GM21619 (cell line): ENCODE measurements at regions not wholly inside any gene's neighbourhood (a gene's known extent, or its start where the extent isn't known, plus 50 kb on each side); places are given as distances from the start of the nearest gene placed in this dataset.
"Not testable (repeated sequence)": the region's sequence is repeated elsewhere in the genome, so short reads cannot be mapped to it uniquely, and the experiment has no call there.

Source experiments
- ATAC-seq: cut with Tn5 transposase; IDR thresholded peaks from one replicate; pipeline ENCODE4 v1.9.1; 2021; ENCODE audit not compliant: unreplicated experiment

DNA sequence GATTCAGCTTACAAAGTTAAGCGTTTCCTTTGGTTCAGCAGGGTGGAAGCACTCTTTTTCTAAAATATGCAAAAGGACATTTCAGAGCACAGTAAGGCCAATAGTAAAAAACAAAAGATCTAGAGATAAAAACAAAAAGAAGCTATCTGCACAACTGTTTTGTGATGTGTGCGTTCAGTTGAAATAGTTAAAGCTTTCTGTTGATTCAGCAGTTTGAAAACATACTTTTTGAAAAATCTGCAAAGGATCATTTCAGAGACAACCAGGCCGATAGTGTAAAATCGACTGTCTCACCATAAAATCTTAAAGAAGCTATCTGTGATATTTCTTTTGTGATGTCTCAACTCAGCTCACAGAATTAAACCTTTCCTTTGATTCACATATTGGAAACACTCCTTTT, 300.0 kb upstream of the ALG10B start:
- ATAC-seq = no peak

DNA sequence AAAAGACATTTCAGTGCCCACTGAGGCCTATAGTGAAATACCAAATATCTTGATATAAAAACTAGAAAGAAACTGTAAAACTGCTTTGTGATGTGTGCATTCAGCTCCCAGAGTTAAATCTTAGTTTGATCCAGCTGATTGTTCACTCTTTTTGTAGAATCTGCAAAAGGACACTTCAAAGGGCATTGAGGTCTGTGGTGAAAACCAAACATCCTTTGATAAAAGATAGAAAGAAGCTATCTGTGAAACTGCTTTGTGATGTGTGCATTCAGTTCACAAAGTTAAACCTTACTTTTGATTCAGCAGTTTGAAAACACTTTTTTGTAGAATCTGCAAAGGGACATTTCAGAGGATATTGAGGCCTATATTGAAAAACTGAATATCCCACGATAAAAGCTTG, 290.7 kb upstream of the ALG10B start:
- ATAC-seq = no peak

DNA sequence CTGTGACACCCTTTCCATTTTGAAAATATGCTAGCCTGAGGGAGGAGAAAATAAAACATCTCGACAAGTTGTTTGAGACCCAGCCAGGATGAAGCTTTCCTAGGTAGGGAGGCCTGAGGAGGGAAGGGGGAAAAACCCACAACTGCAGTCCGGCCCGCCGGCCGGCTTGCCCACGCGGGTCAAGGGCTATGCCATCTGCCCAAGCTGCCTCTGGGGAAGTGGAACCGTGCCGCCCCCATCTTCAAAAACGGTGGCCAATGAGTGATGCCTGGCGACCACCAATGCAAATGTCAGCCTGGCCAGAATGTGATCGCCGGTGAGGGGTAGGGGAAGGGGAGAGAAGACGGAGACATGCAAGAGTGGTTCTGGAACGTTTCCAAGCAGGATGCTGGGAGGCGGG, 263.5 kb upstream of the ALG10B start:
- no peak for ATAC-seq

DNA sequence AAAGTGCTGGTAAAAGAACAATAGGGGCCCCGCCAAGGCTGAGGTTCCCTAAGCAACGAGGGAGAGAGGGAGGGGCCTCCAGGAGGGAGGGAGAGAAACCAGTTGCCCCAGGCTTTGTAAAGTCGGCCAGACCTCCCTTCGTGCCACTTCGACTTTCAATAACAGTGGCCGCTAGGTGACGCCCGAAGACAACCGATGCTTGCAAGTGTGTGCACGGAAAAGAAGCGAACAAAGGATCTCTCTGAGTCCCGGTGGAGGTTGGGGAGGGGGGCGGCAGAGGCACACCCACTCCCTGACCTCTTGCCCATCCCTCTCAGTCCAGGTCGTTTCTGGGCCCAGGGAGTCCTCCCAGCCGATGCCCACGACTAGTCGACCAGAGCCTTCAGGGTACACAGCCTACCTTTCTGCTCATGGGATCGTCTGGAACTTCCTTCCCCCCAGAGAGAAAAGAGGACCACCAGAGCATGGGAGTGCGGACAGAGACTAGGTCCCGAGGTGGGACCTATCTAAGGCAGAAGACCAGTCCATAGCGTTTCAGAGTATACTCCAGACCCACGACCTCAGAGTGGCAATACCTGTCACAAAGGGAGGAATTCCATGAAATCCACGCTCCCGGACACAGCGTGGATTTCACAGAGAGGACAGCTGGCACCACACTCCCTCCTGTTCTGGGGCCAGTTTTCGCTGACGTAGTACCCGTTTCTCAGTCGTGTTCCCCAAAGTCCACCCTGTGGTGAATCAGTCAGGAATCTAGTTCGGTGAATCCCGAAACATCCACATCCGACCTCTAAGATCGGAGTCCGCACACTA, 262.7 kb upstream of the ALG10B start:
- no peak for ATAC-seq

DNA sequence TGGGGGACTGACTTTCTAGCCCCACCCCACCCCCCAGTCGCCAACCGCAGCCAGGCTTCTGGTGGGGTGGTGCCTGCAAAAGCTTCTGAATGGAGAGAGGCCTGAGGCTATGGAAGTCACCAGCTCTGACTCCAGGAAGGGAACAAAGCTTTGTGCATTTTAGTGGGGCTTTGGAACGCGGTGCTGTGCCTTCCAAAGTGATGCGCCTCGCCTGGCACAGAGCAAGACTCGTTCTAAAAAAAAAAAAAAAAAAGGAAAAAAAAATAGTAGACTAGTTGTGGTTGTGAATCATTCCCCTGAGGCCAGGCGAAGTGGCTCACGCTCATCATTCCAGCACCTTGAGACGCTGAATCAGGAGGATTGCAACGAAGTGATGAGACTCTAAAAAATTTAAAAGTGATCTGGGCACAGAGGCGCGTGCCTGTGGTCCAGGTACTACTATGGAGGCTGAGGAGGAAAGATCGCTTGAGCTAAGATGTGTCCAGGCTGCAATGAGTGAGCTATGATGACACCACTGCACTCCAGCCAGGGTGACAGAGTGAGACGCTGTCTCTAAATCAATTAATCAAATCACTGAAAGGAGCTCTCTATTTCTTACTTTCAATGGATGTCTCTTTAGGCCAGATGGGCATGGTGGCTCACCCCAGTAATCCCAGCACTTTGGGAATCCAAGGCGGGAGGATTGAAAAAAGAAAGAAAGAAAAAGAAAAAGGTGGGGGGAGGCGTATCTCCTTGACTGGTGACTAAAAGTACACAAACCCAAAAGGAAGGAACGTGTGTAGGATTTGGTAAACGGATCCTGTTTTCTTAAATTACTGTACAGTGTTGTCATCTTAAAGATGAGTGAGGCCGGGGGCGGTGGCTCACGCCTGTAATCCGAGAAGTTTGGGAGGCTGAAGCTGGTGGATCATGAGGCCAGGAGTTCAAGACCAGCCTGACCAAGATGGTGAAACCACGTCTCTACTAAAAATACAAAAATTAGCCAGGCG, 259.6 kb upstream of the ALG10B start:
- ATAC-seq = no peak

DNA sequence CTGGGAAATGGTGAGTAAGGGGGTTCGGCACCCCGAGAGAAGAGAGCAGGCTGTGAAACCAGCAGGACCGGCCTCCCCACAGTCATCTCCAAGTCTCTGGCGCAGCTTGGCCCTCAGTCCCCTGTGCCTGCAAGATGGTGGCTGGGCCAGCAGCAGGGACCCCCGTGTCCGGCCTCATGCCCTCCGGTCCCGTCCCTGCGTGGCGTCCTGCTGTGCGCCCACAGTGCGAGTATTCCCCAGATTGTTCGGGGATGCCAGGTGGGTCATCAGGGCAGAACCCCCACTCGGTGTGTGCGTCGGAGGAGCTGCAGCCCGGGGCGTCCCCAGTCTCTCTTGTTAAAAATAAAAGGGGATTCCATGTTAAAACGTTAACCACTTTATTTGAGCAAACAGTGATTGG, 216.9 kb upstream of the ALG10B start:
- no peak for ATAC-seq

DNA sequence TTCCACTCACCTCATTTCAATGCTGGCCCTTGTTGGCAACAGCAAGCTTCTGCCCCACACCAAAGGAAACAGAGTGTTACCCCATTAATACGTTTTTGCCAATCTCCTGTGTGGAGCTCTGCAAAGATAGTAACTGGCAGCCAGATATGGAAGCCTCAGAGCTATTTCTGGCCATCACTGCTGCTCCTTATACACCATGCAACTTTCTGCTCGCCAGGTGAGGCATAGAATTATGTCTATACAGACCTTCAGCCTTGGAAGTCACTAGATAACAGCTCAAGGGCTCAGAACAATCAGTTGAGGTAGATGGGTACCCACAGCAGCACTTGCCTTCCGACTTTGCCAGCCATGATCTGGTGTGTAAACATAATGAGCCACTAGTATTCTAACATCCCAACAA, 214.8 kb upstream of the ALG10B start:
- no peak for ATAC-seq

DNA sequence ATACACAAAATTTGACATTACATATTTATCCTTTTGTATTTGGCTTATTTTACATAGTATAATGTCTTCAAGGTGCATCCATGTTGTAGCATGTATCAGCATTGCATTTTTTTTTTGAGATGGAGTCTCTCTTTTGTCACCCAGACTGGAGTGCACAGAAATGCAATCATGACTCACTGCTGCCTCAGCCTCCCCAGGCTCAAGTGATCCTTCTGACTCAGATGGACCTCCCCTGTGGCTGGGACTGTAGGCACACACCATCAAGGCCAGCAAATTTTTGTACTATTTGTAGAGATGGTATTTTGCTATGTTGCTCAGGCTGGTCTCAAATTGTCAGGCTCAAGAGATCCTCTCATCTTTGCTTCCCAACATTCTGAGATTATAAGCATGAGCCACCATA, 214.4 kb upstream of the ALG10B start:
- ATAC-seq = no peak

DNA sequence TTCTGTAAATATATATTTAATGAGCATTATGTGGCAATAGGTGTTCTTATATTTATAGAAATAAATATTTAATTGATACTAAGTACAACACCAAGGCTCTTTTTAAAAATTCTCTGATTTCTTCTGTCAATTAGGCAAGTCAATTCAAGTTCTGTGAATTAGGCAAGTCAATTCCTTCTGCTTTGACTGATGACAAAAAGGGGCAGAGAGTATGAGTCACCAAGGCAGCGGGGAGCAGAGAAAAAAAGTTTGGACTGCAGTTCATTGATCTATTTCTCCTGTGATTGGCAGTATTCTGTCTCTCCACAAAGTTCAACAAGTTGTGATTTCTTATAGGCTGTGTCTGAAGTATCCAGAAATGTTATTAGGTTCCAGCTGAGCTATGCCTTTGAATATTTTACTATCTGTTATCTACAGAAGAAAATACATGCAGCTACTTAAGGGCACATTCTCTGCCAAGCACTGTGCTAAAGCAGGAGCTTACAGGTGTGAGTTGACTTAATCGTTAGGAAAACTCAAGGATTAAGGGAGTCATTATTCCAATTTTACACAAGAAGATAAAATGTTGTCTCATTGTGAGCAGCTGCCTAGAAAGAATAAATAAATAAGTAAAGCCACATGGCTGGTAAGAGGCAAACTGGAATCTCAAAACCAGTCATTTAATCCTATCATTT, 206.4 kb upstream of the ALG10B start:
- no peak for ATAC-seq

DNA sequence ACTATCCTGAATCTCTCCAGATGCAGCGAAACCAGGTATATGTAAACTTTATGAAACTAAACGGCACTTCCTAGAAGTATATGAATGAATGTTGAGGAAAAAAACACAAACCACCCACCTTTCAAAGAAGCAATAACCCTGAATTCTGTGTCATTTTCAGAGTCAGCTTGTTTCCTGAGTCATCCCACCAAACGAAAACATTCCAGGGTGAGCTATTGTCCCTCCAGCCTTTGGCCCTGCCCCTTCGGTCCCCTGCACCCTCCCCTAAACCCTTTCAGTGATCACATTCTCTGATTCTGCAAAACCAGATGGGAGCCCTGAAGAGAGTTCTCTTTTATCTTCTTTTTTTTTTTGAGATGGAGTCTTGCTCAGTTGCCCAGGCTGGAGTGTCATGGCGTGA, 202.6 kb upstream of the ALG10B start:
- no peak for ATAC-seq

DNA sequence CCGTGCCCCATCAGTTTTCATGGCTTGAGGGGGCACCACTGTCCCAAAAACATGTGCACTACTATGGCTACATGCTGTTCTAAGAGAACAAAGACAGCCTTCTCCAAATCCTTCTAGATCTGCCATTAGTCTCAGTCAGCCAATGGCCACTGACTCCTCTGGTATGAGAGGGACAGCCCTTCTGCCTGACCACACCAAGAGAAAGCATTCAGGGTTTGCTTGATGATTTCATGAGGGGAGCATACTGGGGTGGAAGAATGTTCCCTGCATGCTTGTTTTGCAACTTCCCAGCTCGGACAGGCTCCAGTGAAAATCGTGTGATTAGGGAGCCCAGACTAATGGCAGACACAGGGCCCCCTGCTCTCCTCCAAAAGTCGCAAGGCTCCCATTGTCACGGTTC, 199.6 kb upstream of the ALG10B start:
- ATAC-seq = no peak

DNA sequence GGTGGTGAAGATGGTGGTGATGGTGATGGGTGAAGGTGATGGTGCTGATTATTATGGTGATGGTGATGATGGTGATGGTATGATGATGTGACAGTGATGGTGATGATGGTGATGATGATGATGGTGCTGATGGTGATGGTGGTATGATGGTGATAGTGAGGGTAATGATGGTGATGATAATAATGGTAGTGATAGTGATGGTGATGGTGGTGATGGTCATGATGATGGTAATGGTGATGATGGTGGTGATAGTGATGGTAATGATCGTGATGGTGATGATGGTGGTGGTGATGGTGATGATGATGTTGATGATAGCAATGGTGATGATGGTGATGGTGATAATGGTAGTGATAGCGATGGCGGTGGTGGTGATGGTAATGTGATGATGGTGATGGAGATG, 197.9 kb upstream of the ALG10B start:
- no peak for ATAC-seq

DNA sequence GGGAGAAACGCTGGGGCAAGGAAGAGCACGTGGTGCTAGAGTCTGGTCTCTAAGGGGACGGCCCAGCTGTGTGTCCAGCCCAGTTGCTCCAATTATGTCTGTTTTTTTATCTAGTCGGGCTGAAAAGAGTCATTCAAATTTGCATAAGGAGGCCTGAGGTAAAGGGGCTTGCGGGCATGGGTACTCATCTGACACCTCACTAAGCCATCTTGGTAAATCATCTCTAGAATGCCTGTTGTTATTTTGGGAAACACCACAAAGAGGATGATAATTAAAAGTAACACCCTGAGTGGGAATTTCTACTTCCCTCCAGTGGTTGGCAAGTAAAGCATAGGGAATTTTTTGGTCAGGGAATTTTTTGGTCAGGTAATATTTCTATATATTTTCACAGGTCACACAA, 196.1 kb upstream of the ALG10B start:
- ATAC-seq = no peak

DNA sequence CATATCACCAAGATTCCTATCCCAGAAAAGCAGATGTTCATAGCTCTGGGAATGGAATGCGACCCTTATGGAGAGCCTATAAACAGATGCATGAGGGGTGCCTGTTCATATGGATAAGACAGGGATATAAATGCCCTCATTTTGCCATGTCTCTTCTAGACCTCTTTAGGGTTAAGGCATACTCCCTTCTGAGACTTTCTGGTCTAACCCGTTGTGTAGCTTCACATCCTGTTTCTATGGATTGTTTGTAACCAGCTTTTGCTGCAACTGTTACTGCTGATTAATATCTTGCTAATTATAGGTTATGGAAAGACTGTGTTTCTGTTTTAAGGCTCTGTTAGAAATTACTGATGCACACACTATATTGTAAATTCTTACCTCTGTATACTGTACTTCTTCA, 193.5 kb upstream of the ALG10B start:
- ATAC-seq = not testable (repeated sequence)

DNA sequence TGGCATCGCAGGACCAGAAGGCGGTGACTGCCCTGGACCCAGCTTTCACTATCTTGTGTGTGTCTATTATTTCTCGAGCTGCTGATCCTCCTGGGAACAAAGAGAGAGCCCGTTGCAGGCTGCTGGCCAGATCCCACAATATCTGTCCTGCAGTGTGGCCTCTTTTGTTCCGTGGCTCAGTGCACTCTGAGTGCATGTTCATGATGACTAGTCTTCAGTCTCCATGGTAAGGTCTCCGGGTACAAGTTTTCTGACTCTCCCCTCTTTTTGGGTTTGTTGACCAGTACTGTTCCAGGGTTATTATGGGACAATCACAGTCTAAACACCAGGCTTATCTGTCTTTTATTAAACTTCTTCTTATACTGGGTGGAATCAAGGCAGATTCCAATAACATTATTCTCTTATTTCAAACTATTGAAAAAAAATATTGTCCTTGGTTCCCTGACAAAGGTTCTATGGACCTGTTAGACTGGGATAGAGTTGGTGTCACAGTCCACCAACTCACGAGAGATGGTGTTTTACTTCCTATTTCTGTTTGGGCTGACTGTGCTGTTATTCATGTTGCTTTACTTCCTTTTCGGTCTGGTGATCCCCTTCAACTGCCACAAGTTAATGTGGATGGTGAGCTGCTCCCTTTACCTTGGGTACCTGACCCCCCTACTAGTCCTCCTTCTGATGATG, 192.9 kb upstream of the ALG10B start:
- ATAC-seq = no peak

DNA sequence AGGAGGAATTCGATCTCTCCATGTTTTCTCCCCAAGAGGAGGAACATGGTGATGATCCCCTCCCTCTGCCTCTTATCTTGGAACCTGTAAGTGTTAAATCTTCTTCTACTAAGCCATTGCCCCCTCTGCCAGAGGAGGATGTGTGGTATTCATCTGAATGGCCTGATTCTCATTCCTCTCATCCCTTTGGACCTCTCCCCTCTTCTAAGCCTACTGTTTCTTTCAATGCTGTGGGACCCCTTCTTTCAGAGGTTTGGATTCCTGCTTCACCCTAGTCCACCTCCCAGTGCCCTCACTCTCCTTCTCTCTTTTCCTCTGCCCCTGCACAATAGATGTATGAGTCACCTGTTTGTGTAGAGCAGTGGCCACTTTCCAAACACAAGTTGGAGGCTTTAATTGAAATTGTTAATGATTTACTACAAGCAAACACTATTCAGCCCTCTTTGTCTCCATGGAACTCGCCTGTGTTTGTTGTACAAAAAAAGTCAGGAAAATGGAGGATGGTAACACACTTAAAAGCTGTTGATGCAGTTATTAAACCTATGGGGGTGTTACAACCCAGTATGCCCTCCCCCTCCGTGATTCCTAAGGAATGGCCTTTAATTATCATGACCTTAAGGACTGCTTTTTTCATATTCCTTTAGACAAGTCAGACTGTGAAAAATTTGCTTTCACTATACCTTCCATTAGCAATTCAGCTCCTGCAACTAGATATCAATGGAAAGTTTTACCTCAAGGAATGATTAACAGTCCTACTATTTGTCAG, 192.1 kb upstream of the ALG10B start:
- no peak for ATAC-seq

DNA sequence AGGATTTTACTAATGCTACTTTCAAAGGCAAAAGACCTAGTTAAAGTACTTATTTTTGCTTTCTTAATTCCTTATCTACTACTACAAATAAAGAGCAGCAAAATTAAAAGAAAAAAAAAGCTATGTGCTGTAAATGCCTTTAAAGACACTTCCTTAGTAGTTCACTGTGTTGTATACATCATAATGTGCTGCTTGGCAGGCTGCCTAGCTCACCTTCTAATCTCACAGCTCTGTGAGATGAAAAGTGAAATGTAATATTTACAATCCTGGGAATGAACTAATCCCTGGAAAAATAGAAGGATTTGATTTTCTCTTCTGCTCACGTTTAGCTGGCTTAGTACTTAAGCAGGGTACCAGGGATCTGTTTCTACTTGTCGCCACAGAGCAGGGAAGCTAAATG, 184.4 kb upstream of the ALG10B start:
- ATAC-seq = no peak

DNA sequence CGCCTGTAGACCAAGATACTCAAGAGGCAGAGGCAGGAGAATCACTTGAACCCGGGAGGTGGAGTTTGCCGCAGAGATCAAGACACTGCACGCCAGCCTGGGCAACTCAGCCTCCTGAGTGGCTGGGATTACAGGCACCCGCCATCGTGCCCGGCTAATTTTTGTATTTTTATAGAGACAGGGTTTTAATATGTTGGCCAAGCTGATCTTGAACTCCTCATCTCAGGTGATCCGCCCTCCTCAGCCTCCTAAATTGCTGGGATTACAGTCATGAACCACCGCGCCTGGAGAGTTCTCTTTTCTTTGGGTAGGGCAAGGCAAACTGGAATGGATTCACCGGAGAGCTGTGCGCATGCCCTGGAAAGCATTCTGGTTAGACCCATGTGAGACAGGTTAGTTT, 179.3 kb upstream of the ALG10B start:
- ATAC-seq = no peak

DNA sequence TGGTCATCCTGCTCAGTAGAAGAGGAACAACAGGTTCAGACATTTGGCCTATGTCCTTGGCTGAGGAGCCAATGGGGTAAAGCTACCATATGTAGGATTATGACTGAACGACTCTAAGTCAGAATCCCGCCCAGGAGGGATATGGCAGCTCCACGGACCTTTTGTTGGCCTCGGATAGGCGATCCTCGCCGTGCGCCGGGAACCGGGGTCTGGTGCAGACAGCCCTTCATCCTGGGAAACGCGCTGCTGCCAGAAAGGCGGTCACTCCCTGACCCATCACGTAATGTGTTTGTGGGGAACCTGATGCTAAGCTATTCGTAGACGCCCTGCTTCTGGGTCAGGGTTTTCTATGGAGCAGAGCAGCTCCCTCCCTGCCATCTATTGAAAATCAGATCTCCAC, 178.9 kb upstream of the ALG10B start:
- no peak for ATAC-seq
